IMR-90 (cell line): ENCODE measurements at regions not wholly inside any gene's neighbourhood (a gene's known extent, or its start where the extent isn't known, plus 50 kb on each side); places are given as distances from the start of the nearest gene placed in this dataset.

ENCODE experiments used
- ATAC-seq: fragments of 200-7000 bp; cut with Tn5 transposase; 2 replicates; pipeline ENCODE4 v1.9.1; 2020; ENCODE audit warnings: low read depth, mild to moderate bottlenecking, moderate library complexity
- BruUV-seq: library from RNA; stranded (reverse); fragments of 400-500 nt; replicated peaks from 2 replicates; lab custom pipeline; 2021; lab: Mats Ljungman, UMichigan
- CTCF ChIA-PET: fragments of 300-600 bp; formaldehyde crosslinking; extraction: SDS; loops from one replicate; lab custom pipeline; 2021; ENCODE audit warnings: antibody characterized with exemption; lab: Yijun Ruan, JAX
- POLR2A ChIA-PET: fragments of 300-600 bp; sonication (Branson Sonifier 250); formaldehyde crosslinking; loops from one replicate; lab custom pipeline; 2022; ENCODE audit warnings: antibody characterized with exemption; ENCODE audit not compliant: unreplicated experiment; lab: Charles Lee
- DNase-seq: peaks from one replicate; pipeline ENCODE4 v3.0.0; 2013
- H2AFZ ChIP-seq: replicated peaks from 2 replicates; pipeline ENCODE3; 2013; ENCODE audit warnings: low read length, mild to moderate bottlenecking; ENCODE audit not compliant: poor library complexity
- H2AK5ac ChIP-seq: 2 replicates; pipeline ENCODE4 v1.6.1; 2013; ENCODE audit warnings: low read depth, low read length, inconsistent platforms
- H2AK9ac ChIP-seq: replicated peaks from 2 replicates; pipeline ENCODE3; 2013; ENCODE audit warnings: mild to moderate bottlenecking, low read depth, low read length, moderate library complexity; ENCODE audit not compliant: poor library complexity
- H2BK120ac ChIP-seq: 2 replicates; pipeline ENCODE4 v1.6.1; 2013; ENCODE audit warnings: low read depth, low read length, inconsistent platforms
- H2BK15ac ChIP-seq: 3 replicates; pipeline ENCODE4 v1.6.1; 2013; ENCODE audit warnings: low read depth, low read length, inconsistent platforms
- H2BK20ac ChIP-seq: 2 replicates; pipeline ENCODE4 v1.6.1; 2013; ENCODE audit warnings: low read depth, mild to moderate bottlenecking, inconsistent platforms, low read length, moderate library complexity
- H2BK5ac ChIP-seq: 2 replicates; pipeline ENCODE4 v1.6.1; 2013; ENCODE audit warnings: mild to moderate bottlenecking, low read depth, low read length, inconsistent platforms; ENCODE audit not compliant: poor library complexity, severe bottlenecking
- H3K14ac ChIP-seq: replicated peaks from 2 replicates; pipeline ENCODE4 v1.6.1; 2013; ENCODE audit warnings: low read depth, low read length, inconsistent platforms
- H3K18ac ChIP-seq: 2 replicates; pipeline ENCODE4 v1.6.1; 2013; ENCODE audit warnings: low read depth, low read length, control low read depth
- H3K23ac ChIP-seq: 2 replicates; pipeline ENCODE4 v1.6.1; 2013; ENCODE audit warnings: low read depth, low read length, inconsistent platforms
- H3K27ac ChIP-seq: 2 replicates; pipeline ENCODE4 v1.5.1; 2013; ENCODE audit warnings: mild to moderate bottlenecking, control low read depth, low read length; ENCODE audit not compliant: insufficient read depth
- H3K27me3 ChIP-seq: 2 replicates; pipeline ENCODE4 v1.6.1; 2013; ENCODE audit warnings: low read length; ENCODE audit not compliant: control insufficient read depth, insufficient read depth
- H3K36me3 ChIP-seq: 2 replicates; pipeline ENCODE4 v1.6.1; 2013; ENCODE audit warnings: low read length, mixed read lengths; ENCODE audit not compliant: control insufficient read depth, insufficient read depth
- H3K4ac ChIP-seq: 2 replicates; pipeline ENCODE4 v1.6.1; 2013; ENCODE audit warnings: low read depth, low read length, inconsistent platforms
- H3K4me1 ChIP-seq: 2 replicates; pipeline ENCODE4 v1.6.1; 2013; ENCODE audit warnings: low read length, mixed read lengths; ENCODE audit not compliant: control insufficient read depth, insufficient read depth
- H3K4me2 ChIP-seq: 2 replicates; pipeline ENCODE4 v1.6.1; 2013; ENCODE audit warnings: low read depth, mild to moderate bottlenecking, control low read depth, low read length, moderate library complexity
- H3K4me3 ChIP-seq: 2 replicates; pipeline ENCODE4 v1.5.1; 2013; ENCODE audit warnings: low read depth, mild to moderate bottlenecking, control low read depth, low read length, moderate library complexity; ENCODE audit not compliant: insufficient read depth
- H3K56ac ChIP-seq: 2 replicates; pipeline ENCODE4 v1.6.1; 2013; ENCODE audit warnings: low read length, inconsistent platforms; ENCODE audit not compliant: insufficient read depth; ENCODE audit errors: extremely low read depth
- H3K79me1 ChIP-seq, 2 experiments: 2 replicates each; pipeline ENCODE4 v1.6.1; 2013; ENCODE audit warnings: low read length in 2 of 2, inconsistent platforms in 1 of 2, low read depth in 1 of 2
- H3K9ac ChIP-seq: 2 replicates; pipeline ENCODE4 v1.6.1; 2013; ENCODE audit warnings: low read depth, low read length, control low read depth
- H3K9me1 ChIP-seq: 2 replicates; pipeline ENCODE4 v1.6.1; 2013; ENCODE audit warnings: low read length, inconsistent platforms; ENCODE audit not compliant: insufficient read depth
- H3K9me3 ChIP-seq: 2 replicates; pipeline ENCODE4 v1.6.1; 2013; ENCODE audit warnings: low read length; ENCODE audit not compliant: control insufficient read depth, insufficient read depth
- H4K20me1 ChIP-seq: 2 replicates; pipeline ENCODE4 v1.6.1; 2013; ENCODE audit warnings: low read length, inconsistent platforms; ENCODE audit not compliant: insufficient read depth
- H4K5ac ChIP-seq: 2 replicates; pipeline ENCODE4 v1.6.1; 2013; ENCODE audit warnings: mild to moderate bottlenecking, low read depth, low read length, control low read depth
- H4K8ac ChIP-seq, 2 experiments: 2 replicates each; pipeline ENCODE4 v1.6.1; 2013; ENCODE audit warnings: low read depth in 2 of 2, low read length in 2 of 2, control low read depth in 1 of 2, inconsistent platforms in 1 of 2
- H4K91ac ChIP-seq: 2 replicates; pipeline ENCODE4 v1.6.1; 2013; ENCODE audit warnings: low read depth, low read length, inconsistent platforms; ENCODE audit not compliant: insufficient read depth
- BHLHE40 ChIP-seq: fragments of 150-350 bp; IDR thresholded peaks from 2 replicates; pipeline ENCODE4 v1.6.1; 2016; ENCODE audit warnings: mild to moderate bottlenecking, low read depth, low read length
- CEBPB ChIP-seq: IDR thresholded peaks from 2 replicates; pipeline ENCODE4 v1.6.1; 2012; ENCODE audit warnings: low read depth, low read length, improper control_type of control experiment
- CHD1 ChIP-seq: IDR thresholded peaks from 2 replicates; pipeline ENCODE4 v1.6.1; 2012; ENCODE audit warnings: low read depth, low read length, improper control_type of control experiment
- ELK1 ChIP-seq: fragments of 150-350 bp; IDR thresholded peaks from 2 replicates; pipeline ENCODE4 v1.6.1; 2016; ENCODE audit warnings: low read depth, mild to moderate bottlenecking, low read length, moderate library complexity, borderline replicate concordance
- FOS ChIP-seq: fragments of 150-350 bp; IDR thresholded peaks from 2 replicates; pipeline ENCODE4 v1.6.1; 2016; ENCODE audit warnings: low read depth, low read length
- MAFK ChIP-seq: IDR thresholded peaks from 2 replicates; pipeline ENCODE4 v1.6.1; 2012; ENCODE audit warnings: low read depth, low read length, improper control_type of control experiment
- MAZ ChIP-seq: IDR thresholded peaks from 2 replicates; pipeline ENCODE4 v1.6.1; 2012; ENCODE audit warnings: low read depth, mild to moderate bottlenecking, low read length, improper control_type of control experiment, moderate library complexity, borderline replicate concordance
- MXI1 ChIP-seq: IDR thresholded peaks from 2 replicates; pipeline ENCODE4 v1.6.1; 2012; ENCODE audit warnings: low read depth, mild to moderate bottlenecking, low read length, moderate library complexity, borderline replicate concordance
- NFE2L2 ChIP-seq: fragments of 150-350 bp; IDR thresholded peaks from 2 replicates; pipeline ENCODE4 v1.6.1; 2016; ENCODE audit warnings: low read depth, mild to moderate bottlenecking, low read length
- POLR2A ChIP-seq: IDR thresholded peaks from 2 replicates; pipeline ENCODE4 v1.6.1; 2012; ENCODE audit warnings: mild to moderate bottlenecking, low read depth, low read length
- RAD21 ChIP-seq: IDR thresholded peaks from 2 replicates; pipeline ENCODE4 v1.6.1; 2012; ENCODE audit warnings: low read length, improper control_type of control experiment
- RCOR1 ChIP-seq: IDR thresholded peaks from 2 replicates; pipeline ENCODE4 v1.6.1; 2012; ENCODE audit warnings: mild to moderate bottlenecking, low read length, improper control_type of control experiment; ENCODE audit not compliant: insufficient replicate concordance
- RFX5 ChIP-seq: IDR thresholded peaks from 2 replicates; pipeline ENCODE4 v1.8.0; 2012; ENCODE audit warnings: low read depth, mild to moderate bottlenecking, low read length, moderate library complexity
- SMC3 ChIP-seq: fragments of 150-350 bp; IDR thresholded peaks from 2 replicates; pipeline ENCODE4 v1.6.1; 2016; ENCODE audit warnings: low read depth, mild to moderate bottlenecking, antibody characterized with exemption, low read length, moderate library complexity
- USF2 ChIP-seq: fragments of 150-350 bp; IDR thresholded peaks from 2 replicates; pipeline ENCODE4 v1.6.1; 2017; ENCODE audit warnings: mild to moderate bottlenecking, antibody characterized with exemption, low read length, low read depth
- WGBS, 2 experiments: methylation state at CpG; one replicate each; pipeline versions ENCODE4 v1.1.5 to v1.1.7; 2013; ENCODE audit warnings: missing lambda C conversion rate in 2 of 2; ENCODE audit not compliant: insufficient read length in 1 of 2; ENCODE audit errors: extremely low coverage in 2 of 2; 5-methylcytosine and 5-hydroxymethylcytosine counted together
- dilution Hi-C: fragments of 300-500 bp; cut with HindIII; formaldehyde crosslinking; loops from one replicate; pipeline ENCODE4 v1.14.3; 2018; ENCODE audit warnings: low sequenced_read_pairs; ENCODE audit not compliant: unreplicated experiment
- in situ Hi-C: fragments of 300-500 bp; cut with MboI; formaldehyde crosslinking; loops from 3 replicates; pipeline ENCODE4 v1.14.3; 2019; ENCODE audit warnings: low sequenced_read_pairs, inconsistent platforms, mixed read lengths
- intact Hi-C: fragments of 100-400 bp; cut with micrococcal nuclease; formaldehyde crosslinking; loops from 2 replicates; pipeline ENCODE4 v1.10.0; 2022
- TF ChIP-seq, protein P1 (sequence below): conservative IDR thresholded peaks from 2 replicates; pipeline ENCODE4 v1.5.1; 2012; ENCODE audit warnings: mild to moderate bottlenecking, low read depth, low read length, improper control_type of control experiment

DNA sequence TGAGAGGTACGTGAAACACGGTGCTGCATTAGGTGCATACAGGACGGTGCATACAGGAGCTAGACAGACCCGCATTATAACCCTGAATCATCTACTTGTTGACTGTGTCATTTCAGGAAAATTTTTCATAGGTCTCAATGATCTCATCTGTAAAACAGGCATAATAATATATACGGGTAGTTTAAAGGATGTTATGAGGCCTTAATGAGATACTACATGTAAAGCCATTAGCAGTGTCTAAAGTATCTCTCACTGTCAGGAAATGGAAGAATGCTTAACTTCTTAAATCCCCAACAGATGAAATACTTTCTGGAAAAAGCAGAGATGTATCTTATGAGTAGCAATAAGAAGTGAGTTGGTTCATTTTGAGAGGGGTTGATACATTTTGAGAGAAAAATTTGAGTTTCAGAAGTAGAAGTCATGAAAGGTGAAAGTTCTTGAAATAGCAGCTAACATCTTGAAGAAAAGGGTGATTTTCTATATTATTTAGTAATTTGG, 669.6 kb downstream of the PTPRC start:
- no peak overlapping the region for H3K9ac ChIP-seq
- H4K20me1 ChIP-seq, result no peaks in the 10 kb centered on the region
- in situ Hi-C loops, result no loop called here
- dilution Hi-C loops, result no loop called here
- no peak overlapping the region for H3K4ac ChIP-seq
- intact Hi-C loops, result no loop called here
- no peak overlapping the region for H3K27ac ChIP-seq
- H4K5ac ChIP-seq, result no peak overlapping the region
- H3K14ac ChIP-seq, result no peak overlapping the region
- no peak for DNase-seq
- no peak overlapping the region for H2BK20ac ChIP-seq
- H4K91ac ChIP-seq, result no peak overlapping the region
- H3K4me3 ChIP-seq, result no peak overlapping the region
- H3K36me3 ChIP-seq, result no peaks in the 10 kb centered on the region
- H3K56ac ChIP-seq, result no peak overlapping the region
- no peaks in the 10 kb centered on the region for H3K9me1 ChIP-seq
- no peak overlapping the region for H2AK5ac ChIP-seq
- no peak overlapping the region for H2AFZ ChIP-seq
- CTCF ChIA-PET, result no interaction called here
- POLR2A ChIA-PET, result no interaction called here
- no TSS peak for BruUV-seq
- no peak overlapping the region for H3K23ac ChIP-seq
- TF ChIP-seq SMC3 (no peak), NFE2L2 (no peak), MAFK (no peak), CEBPB (no peak), ELK1 (no peak), POLR2A (no peak), CHD1 (no peak), MAZ (no peak), RFX5 (no peak), RCOR1 (no peak), RAD21 (no peak), MXI1 (no peak), FOS (no peak), USF2 (no peak), BHLHE40 (no peak)
- TF ChIP-seq, protein P1, sequence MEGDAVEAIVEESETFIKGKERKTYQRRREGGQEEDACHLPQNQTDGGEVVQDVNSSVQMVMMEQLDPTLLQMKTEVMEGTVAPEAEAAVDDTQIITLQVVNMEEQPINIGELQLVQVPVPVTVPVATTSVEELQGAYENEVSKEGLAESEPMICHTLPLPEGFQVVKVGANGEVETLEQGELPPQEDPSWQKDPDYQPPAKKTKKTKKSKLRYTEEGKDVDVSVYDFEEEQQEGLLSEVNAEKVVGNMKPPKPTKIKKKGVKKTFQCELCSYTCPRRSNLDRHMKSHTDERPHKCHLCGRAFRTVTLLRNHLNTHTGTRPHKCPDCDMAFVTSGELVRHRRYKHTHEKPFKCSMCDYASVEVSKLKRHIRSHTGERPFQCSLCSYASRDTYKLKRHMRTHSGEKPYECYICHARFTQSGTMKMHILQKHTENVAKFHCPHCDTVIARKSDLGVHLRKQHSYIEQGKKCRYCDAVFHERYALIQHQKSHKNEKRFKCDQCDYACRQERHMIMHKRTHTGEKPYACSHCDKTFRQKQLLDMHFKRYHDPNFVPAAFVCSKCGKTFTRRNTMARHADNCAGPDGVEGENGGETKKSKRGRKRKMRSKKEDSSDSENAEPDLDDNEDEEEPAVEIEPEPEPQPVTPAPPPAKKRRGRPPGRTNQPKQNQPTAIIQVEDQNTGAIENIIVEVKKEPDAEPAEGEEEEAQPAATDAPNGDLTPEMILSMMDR, result no peak
- H3K9me3 ChIP-seq, result no peaks in the 10 kb centered on the region
- H3K27me3 ChIP-seq, result no peaks in the 10 kb centered on the region
- WGBS, 2 experiments, result 92% methylated on average over 4 of the region's 5 CpGs; no CpG with 5 or more reads in 1 of the 2 experiments
- no peak overlapping the region for H3K4me2 ChIP-seq
- no peaks in the 10 kb centered on the region for H3K4me1 ChIP-seq
- no peaks in the 10 kb centered on the region for H3K79me1 ChIP-seq
- no peak overlapping the region for H2BK120ac ChIP-seq
- H4K8ac ChIP-seq, result no peak overlapping the region
- H3K18ac ChIP-seq, result no peak overlapping the region
- no peak overlapping the region for H2BK5ac ChIP-seq
- H2AK9ac ChIP-seq, result no peak overlapping the region
- H2BK15ac ChIP-seq, result no peak overlapping the region
- ATAC-seq, result no peak
